NCI-H524 treated with DMSO at 0.1 percent for 48 hours (cell line): ENCODE measurements at regions not wholly inside any gene's neighbourhood (a gene's known extent, or its start where the extent isn't known, plus 50 kb on each side); places are given as distances from the start of the nearest gene placed in this dataset.
"Not testable (repeated sequence)": the region's sequence is repeated elsewhere in the genome, so short reads cannot be mapped to it uniquely, and the experiment has no call there.

Experiments used
- DNase-seq: peaks from one replicate; lab custom pipeline; 2025; lab: John Stamatoyannopoulos, UW

DNA sequence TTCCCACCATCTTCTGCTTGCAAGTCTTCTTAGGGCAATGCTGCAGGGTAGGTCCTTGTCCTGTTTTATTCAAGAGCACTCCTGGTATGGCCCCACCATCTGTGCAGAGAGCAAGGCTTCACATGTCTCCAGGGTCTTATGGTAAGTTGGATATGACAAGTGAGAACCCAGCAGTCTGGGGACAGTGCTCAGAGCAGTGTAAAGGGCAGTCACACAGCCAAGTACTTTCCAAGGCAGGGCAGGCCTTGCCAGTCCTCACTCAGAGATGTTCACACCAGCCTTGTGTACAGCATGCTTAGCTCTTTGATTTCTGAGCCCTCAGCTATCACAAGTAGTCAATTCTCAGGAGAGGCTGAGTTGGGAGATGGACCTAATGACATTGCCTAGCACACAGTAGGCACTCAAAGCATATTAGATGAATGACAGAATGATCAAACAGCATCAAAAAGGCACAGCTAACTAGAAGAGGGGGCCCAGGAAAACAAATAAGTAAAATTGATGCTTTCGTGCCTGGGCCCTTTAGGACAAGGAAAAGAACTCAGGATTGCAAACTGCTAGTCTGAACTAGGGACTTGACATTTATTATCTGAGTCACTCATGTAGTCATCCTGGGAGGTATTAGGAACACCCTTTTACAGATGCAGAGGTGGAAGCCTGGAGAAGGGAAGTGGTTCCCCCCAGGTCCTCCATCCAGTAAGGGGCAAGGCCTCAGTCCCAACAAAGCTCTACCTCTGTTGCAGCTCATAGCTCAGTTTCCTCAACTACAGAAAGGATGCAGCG lies 86.7 kb upstream of the CTAGE1 start:
- DNase-seq = no peak

DNA sequence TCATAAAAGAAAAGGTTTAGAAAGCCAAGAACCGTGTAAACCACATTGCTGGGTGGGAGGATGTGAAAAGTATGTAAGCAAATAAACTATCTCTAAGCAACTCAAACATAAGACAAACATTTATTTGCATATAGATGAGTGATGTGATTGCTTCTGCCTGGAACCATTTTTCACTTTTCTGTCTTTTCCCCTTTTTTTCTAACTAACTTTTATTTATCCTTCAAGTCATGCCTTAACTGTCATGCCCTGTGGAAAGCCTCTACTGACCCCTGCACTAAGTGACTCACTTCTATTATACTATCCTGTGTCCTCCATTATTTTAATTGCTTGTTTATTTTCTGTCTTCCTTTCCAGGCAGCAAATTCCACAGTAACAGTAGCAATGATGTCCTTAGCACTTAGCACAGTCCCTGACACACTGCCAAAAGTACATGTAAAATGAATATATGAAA lies 87.5 kb upstream of the CTAGE1 start:
- no peak for DNase-seq

DNA sequence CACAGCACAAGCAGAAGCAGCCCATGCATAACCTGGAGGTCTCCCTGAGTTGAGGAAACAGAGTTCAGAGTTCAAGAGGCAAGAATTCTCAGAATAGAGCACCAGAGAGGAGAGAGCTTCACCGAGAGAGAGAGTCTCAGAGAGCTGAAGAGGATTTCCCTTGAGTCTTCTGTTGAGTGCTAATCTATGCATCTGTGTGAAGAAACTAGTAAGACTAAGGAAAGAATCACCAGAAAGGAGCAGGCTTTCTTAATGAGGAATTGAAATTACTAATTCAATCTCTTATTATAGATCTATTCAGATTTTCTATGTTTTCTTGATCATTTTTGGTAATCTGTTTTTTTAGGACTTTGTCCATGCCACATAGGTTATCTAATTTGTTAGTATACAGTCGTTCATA lies 89.3 kb upstream of the CTAGE1 start:
- no peak for DNase-seq

DNA sequence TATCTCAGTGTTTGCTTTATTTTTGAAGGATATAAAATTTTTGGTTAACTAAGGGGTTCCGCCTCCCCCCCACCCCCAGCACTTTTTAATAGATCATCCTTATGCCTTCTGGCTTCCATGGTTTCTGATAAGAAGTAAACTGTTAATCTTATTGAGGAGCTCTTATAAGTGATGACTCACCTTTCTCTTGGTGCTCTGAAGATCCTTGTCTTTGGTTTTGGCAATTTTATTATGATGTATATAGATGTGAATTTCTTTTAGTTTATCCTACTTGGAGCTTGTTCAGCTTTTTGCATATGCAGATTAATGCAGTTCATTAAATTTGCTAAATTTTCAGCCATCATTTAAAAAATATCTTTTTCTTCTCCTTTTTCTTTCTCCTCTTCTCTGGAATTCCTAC lies 91.7 kb upstream of the CTAGE1 start:
- DNase-seq = no peak

DNA sequence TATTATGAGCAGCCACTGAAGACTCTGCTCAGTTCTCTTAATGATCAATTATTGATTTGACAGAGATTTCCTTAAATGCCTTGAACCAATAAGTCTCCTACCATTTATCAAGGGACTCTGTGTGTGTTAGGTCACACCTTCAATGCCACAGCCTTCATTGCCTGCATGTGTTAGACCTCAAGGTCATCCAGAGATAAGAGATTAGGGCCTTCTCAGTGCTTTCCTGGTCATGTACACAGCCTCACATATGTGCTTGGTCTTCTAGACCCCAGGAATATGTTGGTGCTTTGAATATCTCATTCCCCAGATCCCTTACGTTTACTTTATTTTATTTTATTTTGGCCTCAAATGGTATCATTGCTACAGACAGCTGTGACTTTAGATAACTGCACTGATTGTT lies 93.0 kb upstream of the CTAGE1 start:
- DNase-seq = no peak

DNA sequence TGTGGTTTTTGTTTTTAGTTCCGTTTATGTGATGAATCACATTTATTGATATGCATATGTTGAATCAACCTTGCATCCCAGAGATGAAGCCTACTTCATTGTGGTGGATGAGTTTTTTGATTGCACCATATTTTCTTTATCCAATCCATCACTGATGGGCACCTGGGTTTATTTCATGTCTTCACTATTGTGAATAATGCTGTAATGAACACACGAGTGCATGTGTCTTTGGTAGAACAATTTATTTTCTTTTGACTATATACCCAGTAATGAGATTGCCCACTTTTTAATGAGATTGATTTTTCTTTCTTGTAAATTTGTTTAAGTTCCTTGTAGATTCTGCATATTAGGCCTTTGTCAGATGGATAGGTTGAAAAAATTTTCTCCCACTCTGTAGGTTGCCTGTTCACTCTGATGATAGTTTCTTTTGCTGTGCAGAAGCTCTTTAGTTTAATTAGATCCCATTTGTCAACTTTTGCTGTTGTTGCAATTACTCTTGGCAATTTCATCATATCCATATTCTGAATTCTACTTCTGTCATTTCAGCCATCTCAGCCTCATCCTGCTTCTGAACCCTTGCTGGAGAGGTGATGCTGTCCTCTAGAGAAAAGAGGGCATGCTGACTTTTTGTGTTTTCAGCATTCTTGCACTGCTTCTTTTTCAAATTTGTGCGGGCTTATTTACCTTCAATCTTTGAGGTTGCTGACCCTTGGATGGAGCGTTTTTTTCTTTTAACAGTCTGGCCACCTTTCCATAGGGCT lies 96.2 kb upstream of the CTAGE1 start:
- DNase-seq = no peak

DNA sequence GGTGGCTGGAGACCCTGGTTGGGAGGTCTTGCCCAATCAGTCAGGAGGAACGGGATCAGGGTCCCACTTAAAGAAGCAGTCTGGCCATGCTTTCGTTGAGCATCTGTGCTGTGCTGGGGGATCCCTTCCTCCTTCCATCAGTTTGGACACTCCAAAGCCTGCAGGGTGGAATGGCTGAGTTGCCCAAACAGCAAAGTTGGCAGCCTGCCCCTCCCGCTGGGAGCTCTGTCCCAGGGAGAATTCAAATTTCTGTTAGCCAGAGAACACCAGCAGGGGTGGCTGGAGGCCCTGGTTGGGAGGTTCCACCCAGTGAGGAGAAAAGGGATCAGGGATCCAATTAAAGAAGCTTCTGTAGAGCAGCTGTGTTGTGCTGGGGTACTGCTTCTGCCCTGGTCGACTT lies 96.9 kb upstream of the CTAGE1 start:
- DNase-seq = no peak

DNA sequence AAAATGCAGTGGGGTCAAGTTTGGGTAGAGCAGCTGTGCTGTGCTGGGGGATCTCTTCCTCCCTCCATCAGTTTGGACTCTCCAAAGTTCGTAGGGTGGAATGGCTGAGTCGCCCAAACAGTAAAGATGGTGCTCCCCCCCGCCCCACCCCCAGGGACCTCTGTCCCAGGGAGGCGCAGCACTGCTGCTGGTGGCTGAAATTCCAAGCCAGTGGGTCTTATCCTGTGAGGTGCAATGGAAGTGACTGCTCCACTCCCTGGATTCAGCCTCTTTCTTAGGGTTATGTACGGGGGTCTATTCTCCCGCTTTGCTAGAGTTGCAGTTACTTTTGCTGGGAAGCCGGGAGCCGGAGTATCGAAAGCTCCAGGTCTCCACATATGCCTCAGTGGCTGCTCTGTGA lies 97.5 kb upstream of the CTAGE1 start:
- no peak for DNase-seq

DNA sequence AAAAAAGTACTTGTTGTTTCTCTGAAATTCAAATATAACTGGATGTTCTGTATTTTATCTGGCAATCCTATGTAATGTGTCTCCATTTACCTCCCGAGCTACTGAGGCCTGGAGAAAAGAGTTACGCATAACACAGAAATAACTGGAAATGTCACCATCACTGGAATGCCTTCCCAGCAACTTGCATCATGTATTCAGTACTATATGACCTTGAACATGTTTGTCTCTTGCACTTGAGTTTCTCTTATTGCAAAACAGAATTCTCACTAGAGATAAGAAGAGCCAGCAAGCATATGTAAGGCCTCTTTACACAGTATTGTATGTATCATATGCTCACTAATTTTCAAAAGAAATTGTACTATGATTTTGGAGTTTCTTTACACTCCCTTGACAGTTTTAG lies 99.6 kb upstream of the CTAGE1 start:
- no peak for DNase-seq

DNA sequence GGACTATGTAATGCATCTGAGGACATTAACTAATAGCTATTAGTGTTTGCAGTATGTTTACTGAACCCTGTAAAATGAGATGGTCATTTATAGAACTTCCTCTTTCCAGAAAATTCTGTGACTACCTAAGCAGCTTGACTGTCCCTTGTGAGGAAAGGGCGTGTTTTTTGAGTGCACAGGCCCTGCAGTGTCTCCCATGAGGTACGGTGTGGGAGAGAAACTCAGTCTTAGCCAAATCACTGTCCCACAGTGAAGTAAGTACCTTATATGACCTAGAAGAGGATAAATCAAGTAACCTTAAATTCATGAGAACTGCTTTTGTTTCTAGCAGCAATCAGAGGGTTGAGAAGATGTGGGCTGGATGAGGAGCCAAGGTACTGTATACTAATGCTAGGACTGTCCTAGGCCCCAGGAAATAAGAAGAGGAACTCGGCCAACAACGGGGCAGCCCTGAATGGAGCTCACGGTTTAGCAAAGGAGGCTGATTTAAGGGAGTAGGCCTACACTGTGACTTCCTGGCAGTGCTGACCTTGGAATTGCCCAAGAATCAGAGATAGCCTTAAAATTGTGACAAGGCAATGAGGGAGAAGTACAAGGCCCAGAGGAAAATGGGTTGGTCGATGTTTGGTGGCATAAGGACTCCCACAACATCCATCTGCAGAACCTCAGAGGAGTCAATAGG lies 103.5 kb upstream of the CTAGE1 start:
- no peak for DNase-seq

DNA sequence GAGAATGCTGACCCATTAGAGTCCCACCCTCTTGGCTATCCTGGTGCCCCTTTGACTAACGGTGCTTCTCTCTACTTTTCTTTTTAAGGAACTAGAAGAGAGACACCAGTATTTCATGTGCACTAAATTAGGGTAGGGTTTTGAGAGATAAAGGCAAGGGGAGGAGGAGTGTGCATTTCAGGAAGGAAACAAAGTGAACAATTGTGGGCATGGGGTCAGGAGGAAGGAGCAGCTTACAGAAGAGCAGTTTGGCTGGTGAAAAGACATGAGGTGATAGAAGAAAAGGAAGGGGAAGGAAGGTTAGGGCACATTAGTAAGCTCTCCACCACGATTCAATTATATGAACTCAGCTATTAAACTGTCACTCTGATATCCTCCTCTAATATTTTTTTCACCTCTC lies 105.8 kb upstream of the CTAGE1 start:
- DNase-seq = no peak

DNA sequence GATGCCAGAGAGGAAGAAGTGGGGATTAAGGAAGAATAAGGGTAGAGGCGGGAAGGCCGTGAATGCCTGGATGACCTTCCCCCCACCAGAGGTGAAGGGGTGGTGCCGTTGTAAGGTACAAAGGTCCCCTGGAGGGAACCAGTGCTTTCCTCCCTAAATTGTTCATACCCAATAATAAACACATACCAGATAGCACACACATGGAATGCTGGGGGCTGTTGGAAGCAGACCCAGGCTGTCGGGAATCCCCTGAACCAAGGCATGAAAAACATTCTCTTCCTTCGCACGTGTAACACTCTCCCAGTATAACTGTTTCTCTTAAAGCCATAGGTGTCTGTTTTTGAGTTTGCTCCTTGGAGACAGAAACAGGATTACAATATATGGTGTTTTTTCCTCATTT lies 107.1 kb upstream of the CTAGE1 start:
- no peak for DNase-seq

DNA sequence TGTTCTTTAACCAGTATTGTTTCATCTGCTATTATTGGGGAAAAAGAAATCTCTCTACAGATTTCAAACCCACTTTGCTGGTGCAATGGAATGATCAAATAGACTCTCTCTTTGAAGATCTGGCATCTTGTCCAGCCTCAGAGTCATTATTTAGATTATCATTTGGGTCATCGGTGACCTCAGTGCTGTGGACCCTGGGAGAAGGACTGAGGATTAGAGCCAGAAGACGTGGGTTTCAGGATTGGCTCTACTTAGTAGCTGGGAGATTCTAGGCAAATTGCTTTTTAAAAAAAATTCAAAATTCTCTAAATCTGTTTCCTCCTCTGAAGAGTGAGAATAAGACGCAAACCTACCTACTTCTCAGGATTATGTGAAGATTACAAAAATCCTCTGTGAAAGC lies 107.6 kb upstream of the CTAGE1 start:
- no peak for DNase-seq

DNA sequence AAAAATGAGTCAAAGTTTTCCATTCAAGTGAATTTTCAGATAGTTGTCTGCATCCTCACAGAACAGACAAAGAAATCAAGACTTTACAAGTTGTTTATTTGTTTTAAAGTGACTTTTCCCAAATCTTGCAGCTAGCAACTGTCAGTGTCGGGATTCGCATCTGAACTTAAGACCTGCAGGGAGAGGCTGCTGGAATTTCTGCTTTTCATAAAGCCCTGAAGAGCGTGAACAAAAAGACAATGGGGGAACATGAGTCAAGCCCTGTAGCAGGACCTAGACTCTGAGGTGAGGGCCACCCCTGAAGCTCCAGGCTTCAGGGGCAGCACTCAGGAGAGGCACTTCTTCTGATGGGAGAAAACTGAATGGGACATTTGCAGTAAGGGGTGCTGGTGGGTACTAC lies 108.2 kb upstream of the CTAGE1 start:
- DNase-seq = no peak

DNA sequence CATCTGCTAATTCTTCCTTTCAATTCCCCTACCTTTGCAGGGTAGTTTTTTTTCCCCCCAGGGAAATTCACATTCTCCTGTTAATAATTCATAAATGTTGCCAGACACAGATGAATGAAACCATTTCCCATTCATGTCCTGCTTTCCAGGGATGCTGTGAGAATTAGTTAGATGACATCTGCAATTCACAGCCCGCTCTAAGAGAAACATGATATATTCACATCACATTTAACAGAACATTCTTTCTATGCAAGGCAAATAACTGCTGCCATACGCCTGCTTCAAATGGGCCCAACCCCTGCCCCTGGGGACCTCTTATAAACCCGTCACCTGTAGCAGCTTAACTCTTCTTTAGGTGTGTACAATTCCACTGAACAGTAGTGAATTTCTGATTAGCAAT lies 110.6 kb upstream of the CTAGE1 start:
- DNase-seq = no peak

DNA sequence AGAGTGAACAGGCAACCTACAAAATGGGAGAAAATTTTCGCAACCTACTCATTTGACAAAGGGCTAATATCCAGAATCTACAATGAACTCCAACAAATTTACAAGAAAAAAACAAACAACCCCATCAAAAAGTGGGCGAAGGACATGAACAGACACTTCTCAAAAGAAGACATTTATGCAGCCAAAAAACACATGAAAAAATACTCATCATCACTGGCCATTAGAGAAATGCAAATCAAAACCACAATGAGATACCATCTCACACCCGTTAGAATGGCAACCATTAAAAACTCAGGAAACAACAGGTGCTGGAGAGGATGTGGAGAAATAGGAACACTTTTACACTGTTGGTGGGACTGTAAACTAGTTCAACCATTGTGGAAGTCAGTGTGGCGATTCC lies 117.0 kb upstream of the CTAGE1 start:
- DNase-seq = not testable (repeated sequence)

DNA sequence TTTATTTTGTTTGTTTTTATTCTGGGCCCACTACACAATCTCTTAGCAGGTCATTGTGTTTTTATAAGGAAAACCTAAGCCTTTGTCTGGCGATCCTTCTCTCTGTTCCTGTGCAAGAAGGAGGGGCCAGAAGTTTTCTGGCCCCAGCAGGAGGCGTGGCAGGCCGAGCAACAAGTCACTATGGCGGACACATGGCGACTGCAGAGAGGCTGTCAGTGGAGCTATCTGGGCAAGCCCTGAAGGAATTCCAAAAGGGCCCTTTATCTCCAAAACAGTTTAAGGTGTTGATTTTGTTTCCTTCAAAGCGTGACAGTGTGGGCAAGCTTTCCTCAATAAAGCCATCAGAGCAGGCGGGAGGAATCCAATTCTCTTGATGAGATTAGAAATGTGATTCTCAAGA lies 118.8 kb upstream of the CTAGE1 start:
- no peak for DNase-seq

DNA sequence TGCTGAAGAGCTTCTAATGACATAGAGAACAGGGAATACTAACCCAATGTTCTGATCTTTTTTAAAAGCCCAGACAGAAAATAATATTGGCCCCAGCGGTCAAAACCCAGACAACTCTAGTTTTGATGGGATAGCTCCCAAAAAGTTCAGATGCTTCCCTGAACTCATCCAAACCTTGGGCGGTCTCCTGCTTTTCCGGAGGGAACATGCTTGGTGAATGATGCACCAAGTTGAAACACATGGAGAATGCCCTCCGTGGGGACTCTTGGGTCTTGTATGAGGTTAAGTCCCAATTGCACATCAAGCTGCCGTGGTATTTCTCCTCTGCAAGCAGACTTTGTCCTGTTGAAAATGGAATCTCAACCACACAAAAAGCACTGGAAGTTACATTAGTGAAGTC lies 120.7 kb upstream of the CTAGE1 start:
- no peak for DNase-seq

DNA sequence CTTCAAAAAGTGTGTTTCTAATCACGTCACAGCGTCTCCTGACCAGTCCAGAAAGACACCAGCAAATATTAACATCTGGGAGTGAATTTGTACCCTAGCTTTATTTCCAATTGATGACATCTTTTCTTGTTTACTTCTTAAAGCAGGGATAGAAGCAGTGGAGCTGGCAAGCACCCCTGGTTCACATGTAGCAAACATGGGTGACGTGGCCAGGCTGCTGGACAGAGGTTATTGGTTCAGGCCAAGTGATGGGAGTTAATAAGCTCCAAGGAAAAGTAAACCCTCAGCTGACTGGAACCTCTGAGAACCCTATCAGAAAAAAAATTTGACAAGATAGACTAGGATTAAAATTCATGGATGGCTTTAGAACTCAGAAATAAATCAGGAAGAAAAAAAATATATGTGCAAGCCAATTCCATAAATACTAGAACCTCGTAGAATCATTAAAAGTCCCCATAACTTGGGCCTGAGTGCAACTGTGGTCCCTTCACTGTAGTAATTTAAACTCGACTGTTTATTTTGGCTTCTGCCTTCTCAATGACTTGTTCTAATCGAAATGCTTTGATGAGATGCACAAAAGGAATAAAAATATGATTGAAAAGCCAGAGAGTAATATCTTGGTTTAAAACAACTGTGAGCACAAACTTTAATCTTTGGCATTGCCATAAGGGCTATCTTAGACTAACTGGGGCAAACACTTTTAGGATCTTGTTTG lies 121.5 kb upstream of the CTAGE1 start:
- DNase-seq = no peak

DNA sequence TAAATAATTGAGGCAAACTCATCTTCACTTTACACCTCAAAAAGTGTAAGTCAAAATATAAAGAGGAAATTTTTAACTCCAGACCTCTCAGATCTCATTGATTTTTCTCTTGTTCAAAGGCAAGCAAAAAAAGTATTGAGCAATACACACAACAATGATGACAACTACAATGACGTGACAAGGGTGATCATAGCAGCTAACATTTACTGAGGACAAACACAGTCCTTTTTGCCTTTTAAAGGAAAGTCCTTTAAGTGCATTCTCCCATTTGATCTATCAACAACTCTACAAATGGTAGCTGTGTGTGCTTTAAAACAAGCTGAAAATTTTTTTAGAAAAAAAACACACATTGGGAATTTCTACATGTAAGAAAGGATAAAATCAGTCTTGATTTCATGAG lies 123.5 kb upstream of the CTAGE1 start:
- no peak for DNase-seq

DNA sequence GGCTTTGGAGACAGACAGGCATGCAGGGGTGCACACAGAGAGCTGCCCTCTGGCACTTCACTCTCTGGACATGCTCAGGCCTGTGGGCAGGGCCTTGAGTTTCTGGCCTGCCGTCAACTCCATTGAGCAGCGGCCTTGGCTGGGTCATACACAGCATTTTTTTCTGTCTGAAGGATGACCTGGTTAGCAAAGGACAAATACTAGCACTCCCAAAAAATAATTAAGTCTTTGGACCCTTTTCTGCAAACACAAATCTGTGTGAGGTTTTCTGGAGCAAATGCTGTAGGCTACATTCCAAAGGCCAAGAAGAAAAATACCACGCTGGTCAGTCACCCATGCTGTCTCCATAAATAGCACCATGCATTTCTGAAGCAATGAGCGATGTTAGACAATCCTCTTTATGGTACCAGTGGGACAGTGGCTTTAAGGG lies 124.7 kb upstream of the CTAGE1 start:
- no peak for DNase-seq

DNA sequence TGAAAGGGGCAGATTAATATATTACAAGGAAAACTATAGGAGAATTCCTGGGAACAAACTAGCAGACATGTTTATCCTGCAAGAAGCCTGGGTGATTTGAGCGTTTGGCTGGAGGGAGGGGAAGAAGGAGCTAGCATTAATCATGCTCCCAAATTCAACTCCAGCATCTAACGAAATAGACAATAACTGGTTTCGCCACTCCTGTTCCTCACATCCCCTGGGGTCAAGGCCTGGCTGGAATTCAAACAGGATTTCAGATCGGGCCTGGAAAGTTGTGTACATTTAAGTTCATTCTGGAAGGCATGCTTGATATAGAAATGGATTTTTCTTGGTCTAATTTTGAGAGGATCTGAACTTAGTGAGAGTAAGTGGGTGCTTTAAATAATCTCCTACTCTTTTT lies 126.1 kb upstream of the CTAGE1 start:
- DNase-seq = no peak
